IMR-90 (cell line): ENCODE measurements at regions not wholly inside any gene's neighbourhood (a gene's known extent, or its start where the extent isn't known, plus 50 kb on each side); places are given as distances from the start of the nearest gene placed in this dataset.

Experiments
- ATAC-seq: fragments of 200-7000 bp; cut with Tn5 transposase; 2 replicates; pipeline ENCODE4 v1.9.1; 2020; ENCODE audit warnings: low read depth, mild to moderate bottlenecking, moderate library complexity
- BruUV-seq: library from RNA; stranded (reverse); fragments of 400-500 nt; replicated peaks from 2 replicates; lab custom pipeline; 2021; lab: Mats Ljungman, UMichigan
- CTCF ChIA-PET: fragments of 300-600 bp; formaldehyde crosslinking; extraction: SDS; loops from one replicate; lab custom pipeline; 2021; ENCODE audit warnings: antibody characterized with exemption; lab: Yijun Ruan, JAX
- POLR2A ChIA-PET: fragments of 300-600 bp; sonication (Branson Sonifier 250); formaldehyde crosslinking; loops from one replicate; lab custom pipeline; 2022; ENCODE audit warnings: antibody characterized with exemption; ENCODE audit not compliant: unreplicated experiment; lab: Charles Lee
- DNase-seq: peaks from one replicate; pipeline ENCODE4 v3.0.0; 2013
- H2AFZ ChIP-seq: replicated peaks from 2 replicates; pipeline ENCODE3; 2013; ENCODE audit warnings: low read length, mild to moderate bottlenecking; ENCODE audit not compliant: poor library complexity
- H2AK5ac ChIP-seq: 2 replicates; pipeline ENCODE4 v1.6.1; 2013; ENCODE audit warnings: low read depth, low read length, inconsistent platforms
- H2AK9ac ChIP-seq: replicated peaks from 2 replicates; pipeline ENCODE3; 2013; ENCODE audit warnings: mild to moderate bottlenecking, low read depth, low read length, moderate library complexity; ENCODE audit not compliant: poor library complexity
- H2BK120ac ChIP-seq: 2 replicates; pipeline ENCODE4 v1.6.1; 2013; ENCODE audit warnings: low read depth, low read length, inconsistent platforms
- H2BK15ac ChIP-seq: 3 replicates; pipeline ENCODE4 v1.6.1; 2013; ENCODE audit warnings: low read depth, low read length, inconsistent platforms
- H2BK20ac ChIP-seq: 2 replicates; pipeline ENCODE4 v1.6.1; 2013; ENCODE audit warnings: low read depth, mild to moderate bottlenecking, inconsistent platforms, low read length, moderate library complexity
- H2BK5ac ChIP-seq: 2 replicates; pipeline ENCODE4 v1.6.1; 2013; ENCODE audit warnings: mild to moderate bottlenecking, low read depth, low read length, inconsistent platforms; ENCODE audit not compliant: poor library complexity, severe bottlenecking
- H3K14ac ChIP-seq: replicated peaks from 2 replicates; pipeline ENCODE4 v1.6.1; 2013; ENCODE audit warnings: low read depth, low read length, inconsistent platforms
- H3K18ac ChIP-seq: 2 replicates; pipeline ENCODE4 v1.6.1; 2013; ENCODE audit warnings: low read depth, low read length, control low read depth
- H3K23ac ChIP-seq: 2 replicates; pipeline ENCODE4 v1.6.1; 2013; ENCODE audit warnings: low read depth, low read length, inconsistent platforms
- H3K27ac ChIP-seq: 2 replicates; pipeline ENCODE4 v1.5.1; 2013; ENCODE audit warnings: mild to moderate bottlenecking, control low read depth, low read length; ENCODE audit not compliant: insufficient read depth
- H3K27me3 ChIP-seq: 2 replicates; pipeline ENCODE4 v1.6.1; 2013; ENCODE audit warnings: low read length; ENCODE audit not compliant: control insufficient read depth, insufficient read depth
- H3K36me3 ChIP-seq: 2 replicates; pipeline ENCODE4 v1.6.1; 2013; ENCODE audit warnings: low read length, mixed read lengths; ENCODE audit not compliant: control insufficient read depth, insufficient read depth
- H3K4ac ChIP-seq: 2 replicates; pipeline ENCODE4 v1.6.1; 2013; ENCODE audit warnings: low read depth, low read length, inconsistent platforms
- H3K4me1 ChIP-seq: 2 replicates; pipeline ENCODE4 v1.6.1; 2013; ENCODE audit warnings: low read length, mixed read lengths; ENCODE audit not compliant: control insufficient read depth, insufficient read depth
- H3K4me2 ChIP-seq: 2 replicates; pipeline ENCODE4 v1.6.1; 2013; ENCODE audit warnings: low read depth, mild to moderate bottlenecking, control low read depth, low read length, moderate library complexity
- H3K4me3 ChIP-seq: 2 replicates; pipeline ENCODE4 v1.5.1; 2013; ENCODE audit warnings: low read depth, mild to moderate bottlenecking, control low read depth, low read length, moderate library complexity; ENCODE audit not compliant: insufficient read depth
- H3K56ac ChIP-seq: 2 replicates; pipeline ENCODE4 v1.6.1; 2013; ENCODE audit warnings: low read length, inconsistent platforms; ENCODE audit not compliant: insufficient read depth; ENCODE audit errors: extremely low read depth
- H3K79me1 ChIP-seq, 2 experiments: 2 replicates each; pipeline ENCODE4 v1.6.1; 2013; ENCODE audit warnings: low read length in 2 of 2, inconsistent platforms in 1 of 2, low read depth in 1 of 2
- H3K9ac ChIP-seq: 2 replicates; pipeline ENCODE4 v1.6.1; 2013; ENCODE audit warnings: low read depth, low read length, control low read depth
- H3K9me1 ChIP-seq: 2 replicates; pipeline ENCODE4 v1.6.1; 2013; ENCODE audit warnings: low read length, inconsistent platforms; ENCODE audit not compliant: insufficient read depth
- H3K9me3 ChIP-seq: 2 replicates; pipeline ENCODE4 v1.6.1; 2013; ENCODE audit warnings: low read length; ENCODE audit not compliant: control insufficient read depth, insufficient read depth
- H4K20me1 ChIP-seq: 2 replicates; pipeline ENCODE4 v1.6.1; 2013; ENCODE audit warnings: low read length, inconsistent platforms; ENCODE audit not compliant: insufficient read depth
- H4K5ac ChIP-seq: 2 replicates; pipeline ENCODE4 v1.6.1; 2013; ENCODE audit warnings: mild to moderate bottlenecking, low read depth, low read length, control low read depth
- H4K8ac ChIP-seq, 2 experiments: 2 replicates each; pipeline ENCODE4 v1.6.1; 2013; ENCODE audit warnings: low read depth in 2 of 2, low read length in 2 of 2, control low read depth in 1 of 2, inconsistent platforms in 1 of 2
- H4K91ac ChIP-seq: 2 replicates; pipeline ENCODE4 v1.6.1; 2013; ENCODE audit warnings: low read depth, low read length, inconsistent platforms; ENCODE audit not compliant: insufficient read depth
- BHLHE40 ChIP-seq: fragments of 150-350 bp; IDR thresholded peaks from 2 replicates; pipeline ENCODE4 v1.6.1; 2016; ENCODE audit warnings: mild to moderate bottlenecking, low read depth, low read length
- CEBPB ChIP-seq: IDR thresholded peaks from 2 replicates; pipeline ENCODE4 v1.6.1; 2012; ENCODE audit warnings: low read depth, low read length, improper control_type of control experiment
- CHD1 ChIP-seq: IDR thresholded peaks from 2 replicates; pipeline ENCODE4 v1.6.1; 2012; ENCODE audit warnings: low read depth, low read length, improper control_type of control experiment
- FOS ChIP-seq: fragments of 150-350 bp; IDR thresholded peaks from 2 replicates; pipeline ENCODE4 v1.6.1; 2016; ENCODE audit warnings: low read depth, low read length
- MAFK ChIP-seq: IDR thresholded peaks from 2 replicates; pipeline ENCODE4 v1.6.1; 2012; ENCODE audit warnings: low read depth, low read length, improper control_type of control experiment
- MAZ ChIP-seq: IDR thresholded peaks from 2 replicates; pipeline ENCODE4 v1.6.1; 2012; ENCODE audit warnings: low read depth, mild to moderate bottlenecking, low read length, improper control_type of control experiment, moderate library complexity, borderline replicate concordance
- MXI1 ChIP-seq: IDR thresholded peaks from 2 replicates; pipeline ENCODE4 v1.6.1; 2012; ENCODE audit warnings: low read depth, mild to moderate bottlenecking, low read length, moderate library complexity, borderline replicate concordance
- NFE2L2 ChIP-seq: fragments of 150-350 bp; IDR thresholded peaks from 2 replicates; pipeline ENCODE4 v1.6.1; 2016; ENCODE audit warnings: low read depth, mild to moderate bottlenecking, low read length
- POLR2A ChIP-seq: IDR thresholded peaks from 2 replicates; pipeline ENCODE4 v1.6.1; 2012; ENCODE audit warnings: mild to moderate bottlenecking, low read depth, low read length
- RAD21 ChIP-seq: IDR thresholded peaks from 2 replicates; pipeline ENCODE4 v1.6.1; 2012; ENCODE audit warnings: low read length, improper control_type of control experiment
- RCOR1 ChIP-seq: IDR thresholded peaks from 2 replicates; pipeline ENCODE4 v1.6.1; 2012; ENCODE audit warnings: mild to moderate bottlenecking, low read length, improper control_type of control experiment; ENCODE audit not compliant: insufficient replicate concordance
- RFX5 ChIP-seq: IDR thresholded peaks from 2 replicates; pipeline ENCODE4 v1.8.0; 2012; ENCODE audit warnings: low read depth, mild to moderate bottlenecking, low read length, moderate library complexity
- SMC3 ChIP-seq: fragments of 150-350 bp; IDR thresholded peaks from 2 replicates; pipeline ENCODE4 v1.6.1; 2016; ENCODE audit warnings: low read depth, mild to moderate bottlenecking, antibody characterized with exemption, low read length, moderate library complexity
- dilution Hi-C: fragments of 300-500 bp; cut with HindIII; formaldehyde crosslinking; loops from one replicate; pipeline ENCODE4 v1.14.3; 2018; ENCODE audit warnings: low sequenced_read_pairs; ENCODE audit not compliant: unreplicated experiment
- in situ Hi-C: fragments of 300-500 bp; cut with MboI; formaldehyde crosslinking; loops from 3 replicates; pipeline ENCODE4 v1.14.3; 2019; ENCODE audit warnings: low sequenced_read_pairs, inconsistent platforms, mixed read lengths
- intact Hi-C: fragments of 100-400 bp; cut with micrococcal nuclease; formaldehyde crosslinking; loops from 2 replicates; pipeline ENCODE4 v1.10.0; 2022
- TF ChIP-seq, protein P1 (sequence below): fragments of 150-350 bp; IDR thresholded peaks from 2 replicates; pipeline ENCODE4 v1.6.1; 2017; ENCODE audit warnings: mild to moderate bottlenecking, antibody characterized with exemption, low read length, low read depth
- TF ChIP-seq, protein P2 (sequence below): fragments of 150-350 bp; IDR thresholded peaks from 2 replicates; pipeline ENCODE4 v1.6.1; 2016; ENCODE audit warnings: low read depth, mild to moderate bottlenecking, low read length, moderate library complexity, borderline replicate concordance

DNA sequence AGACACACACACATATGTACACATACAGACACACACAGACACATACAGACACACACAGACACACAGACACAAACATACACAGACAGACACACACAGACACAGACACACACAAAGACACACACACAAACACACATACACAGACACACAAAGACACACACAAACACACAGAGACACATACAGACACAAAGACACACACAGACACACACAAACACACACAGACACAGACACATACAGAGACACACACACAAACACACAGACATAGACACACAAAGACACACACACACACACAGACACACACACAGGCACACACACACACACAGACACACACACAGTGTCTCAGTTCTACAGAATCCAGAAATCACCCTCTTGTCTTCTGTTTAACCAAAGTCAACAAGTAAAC is 280.7 kb downstream of the ASMT start:
- dilution Hi-C loops (no loop called here), in situ Hi-C loops (no loop called here), intact Hi-C loops (no loop called here)
- ATAC-seq: no peak
- Histone ChIP-seq H3K27ac (no peak overlapping the region), H3K9me1 (no peaks in the 10 kb centered on the region), H3K4me2 (no peak overlapping the region), H3K27me3 (no peaks in the 10 kb centered on the region), H4K5ac (no peak overlapping the region), H3K14ac (no peak overlapping the region), H2BK20ac (no peak overlapping the region), H4K20me1 (no peaks in the 10 kb centered on the region), H3K79me1 (no peaks in the 10 kb centered on the region), H2BK120ac (no peak overlapping the region), H3K9ac (no peak overlapping the region), H4K8ac (no peak overlapping the region), H2AK5ac (no peak overlapping the region), H3K9me3 (peaks cover 29% of the 10 kb centered on the region), H3K4me1 (no peaks in the 10 kb centered on the region), H2AFZ (no peak overlapping the region), H2AK9ac (no peak overlapping the region), H3K4me3 (no peak overlapping the region), H3K56ac (no peak overlapping the region), H2BK15ac (no peak overlapping the region), H3K18ac (no peak overlapping the region), H3K23ac (no peak overlapping the region), H4K91ac (no peak overlapping the region), H3K36me3 (no peaks in the 10 kb centered on the region), H2BK5ac (peak overlapping the region; percentile 74), H3K4ac (no peak overlapping the region)
- ChIA-PET POLR2A (no interaction called here), CTCF (no interaction called here)
- DNase-seq: no peak
- BruUV-seq: no TSS peak
- TF ChIP-seq MAZ (no peak), RCOR1 (no peak), CHD1 (no peak), NFE2L2 (no peak), RFX5 (no peak), MAFK (no peak), FOS (no peak), CEBPB (no peak), SMC3 (no peak), BHLHE40 (no peak), POLR2A (no peak), RAD21 (no peak), MXI1 (no peak)
- TF ChIP-seq, protein P1, sequence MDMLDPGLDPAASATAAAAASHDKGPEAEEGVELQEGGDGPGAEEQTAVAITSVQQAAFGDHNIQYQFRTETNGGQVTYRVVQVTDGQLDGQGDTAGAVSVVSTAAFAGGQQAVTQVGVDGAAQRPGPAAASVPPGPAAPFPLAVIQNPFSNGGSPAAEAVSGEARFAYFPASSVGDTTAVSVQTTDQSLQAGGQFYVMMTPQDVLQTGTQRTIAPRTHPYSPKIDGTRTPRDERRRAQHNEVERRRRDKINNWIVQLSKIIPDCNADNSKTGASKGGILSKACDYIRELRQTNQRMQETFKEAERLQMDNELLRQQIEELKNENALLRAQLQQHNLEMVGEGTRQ: no peak
- TF ChIP-seq, protein P2, sequence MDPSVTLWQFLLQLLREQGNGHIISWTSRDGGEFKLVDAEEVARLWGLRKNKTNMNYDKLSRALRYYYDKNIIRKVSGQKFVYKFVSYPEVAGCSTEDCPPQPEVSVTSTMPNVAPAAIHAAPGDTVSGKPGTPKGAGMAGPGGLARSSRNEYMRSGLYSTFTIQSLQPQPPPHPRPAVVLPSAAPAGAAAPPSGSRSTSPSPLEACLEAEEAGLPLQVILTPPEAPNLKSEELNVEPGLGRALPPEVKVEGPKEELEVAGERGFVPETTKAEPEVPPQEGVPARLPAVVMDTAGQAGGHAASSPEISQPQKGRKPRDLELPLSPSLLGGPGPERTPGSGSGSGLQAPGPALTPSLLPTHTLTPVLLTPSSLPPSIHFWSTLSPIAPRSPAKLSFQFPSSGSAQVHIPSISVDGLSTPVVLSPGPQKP: no peak
